Stimulated activated CD4-positive, alpha-beta T cell treated with anti-CD3 and anti-CD28 coated beads, TNF-alpha, amount 100 ng/mL, for 4 hours (primary cell): ENCODE measurements at regions not wholly inside any gene's neighbourhood (a gene's known extent, or its start where the extent isn't known, plus 50 kb on each side); places are given as distances from the start of the nearest gene placed in this dataset.

Source experiments
- DNase-seq, 3 experiments: peaks; one replicate each; pipeline ENCODE4 v3.0.0-alpha.2; 2020; ENCODE audit warnings: low read depth in 3 of 3

GRCh38 chr4:38230821-38231563 lies 270.8 kb downstream of the PTTG2 start:
- no peak for DNase-seq

GRCh38 chr4:38231626-38232025 lies 271.4 kb downstream of the PTTG2 start:
- DNase-seq, result no peak

GRCh38 chr4:38232741-38233140 lies 272.5 kb downstream of the PTTG2 start:
- DNase-seq, result no peak

- DNase-seq, result no peak
Measured at GRCh38 chr4:38233727-38234480, 273.7 kb downstream of the PTTG2 start.

GRCh38 chr4:38235354-38235753 lies 275.2 kb downstream of the PTTG2 start:
- DNase-seq, result no peak

GRCh38 chr4:38236003-38236402 lies 275.8 kb downstream of the PTTG2 start:
- no peak for DNase-seq

GRCh38 chr4:38236503-38236902 lies 276.3 kb downstream of the PTTG2 start:
- DNase-seq, result no peak

GRCh38 chr4:38237139-38237538 lies 276.9 kb downstream of the PTTG2 start:
- DNase-seq, result no peak

GRCh38 chr4:38241541-38241940 lies 281.3 kb downstream of the PTTG2 start:
- DNase-seq, result no peak

- no peak for DNase-seq
Measured at GRCh38 chr4:38242101-38242500, 281.9 kb downstream of the PTTG2 start.

GRCh38 chr4:38242822-38243387 lies 282.7 kb downstream of the PTTG2 start:
- DNase-seq, result no peak

- DNase-seq, result no peak
Measured at GRCh38 chr4:38243388-38244053, 283.3 kb downstream of the PTTG2 start.

GRCh38 chr4:38254825-38255224 lies 294.6 kb downstream of the PTTG2 start:
- no peak for DNase-seq

GRCh38 chr4:38255572-38255971 lies 295.4 kb downstream of the PTTG2 start:
- no peak for DNase-seq

- DNase-seq, result no peak
Measured at GRCh38 chr4:38266616-38267015, 306.4 kb downstream of the PTTG2 start.

- no peak for DNase-seq
Measured at GRCh38 chr4:38268108-38268820, 308.1 kb downstream of the PTTG2 start.

- DNase-seq, result no peak
Measured at GRCh38 chr4:38268837-38269236, 308.6 kb downstream of the PTTG2 start.

GRCh38 chr4:38273407-38273806 lies 313.2 kb downstream of the PTTG2 start:
- no peak for DNase-seq

GRCh38 chr4:38275331-38276100 lies 315.3 kb downstream of the PTTG2 start:
- DNase-seq, result no peak

- DNase-seq, result no peak
Measured at GRCh38 chr4:38278255-38278654, 318.1 kb downstream of the PTTG2 start.

- DNase-seq, result no peak
Measured at GRCh38 chr4:38279077-38279476, 318.9 kb downstream of the PTTG2 start.
